22Rv1 (cell line): ENCODE measurements at regions not wholly inside any gene's neighbourhood (a gene's known extent, or its start where the extent isn't known, plus 50 kb on each side); places are given as distances from the start of the nearest gene placed in this dataset.

ENCODE experiments used
- ZFX ChIP-seq: fragments of 450-650 bp; IDR thresholded peaks from 2 replicates; pipeline ENCODE4 v1.6.1; 2017; ENCODE audit warnings: antibody characterized with exemption, borderline replicate concordance
- TF ChIP-seq, protein P1 (sequence below): fragments of 450-650 bp; IDR thresholded peaks from 2 replicates; pipeline ENCODE4 v1.5.1; 2017; ENCODE audit warnings: mild to moderate bottlenecking

GRCh38 chr2:7906431-7906830, 775.4 kb upstream of the ID2 start:
- TF ChIP-seq, protein P1, sequence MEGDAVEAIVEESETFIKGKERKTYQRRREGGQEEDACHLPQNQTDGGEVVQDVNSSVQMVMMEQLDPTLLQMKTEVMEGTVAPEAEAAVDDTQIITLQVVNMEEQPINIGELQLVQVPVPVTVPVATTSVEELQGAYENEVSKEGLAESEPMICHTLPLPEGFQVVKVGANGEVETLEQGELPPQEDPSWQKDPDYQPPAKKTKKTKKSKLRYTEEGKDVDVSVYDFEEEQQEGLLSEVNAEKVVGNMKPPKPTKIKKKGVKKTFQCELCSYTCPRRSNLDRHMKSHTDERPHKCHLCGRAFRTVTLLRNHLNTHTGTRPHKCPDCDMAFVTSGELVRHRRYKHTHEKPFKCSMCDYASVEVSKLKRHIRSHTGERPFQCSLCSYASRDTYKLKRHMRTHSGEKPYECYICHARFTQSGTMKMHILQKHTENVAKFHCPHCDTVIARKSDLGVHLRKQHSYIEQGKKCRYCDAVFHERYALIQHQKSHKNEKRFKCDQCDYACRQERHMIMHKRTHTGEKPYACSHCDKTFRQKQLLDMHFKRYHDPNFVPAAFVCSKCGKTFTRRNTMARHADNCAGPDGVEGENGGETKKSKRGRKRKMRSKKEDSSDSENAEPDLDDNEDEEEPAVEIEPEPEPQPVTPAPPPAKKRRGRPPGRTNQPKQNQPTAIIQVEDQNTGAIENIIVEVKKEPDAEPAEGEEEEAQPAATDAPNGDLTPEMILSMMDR: no peak
- no peak for TF ChIP-seq ZFX
